ENCODE measurements at regions not wholly inside any gene's neighbourhood (a gene's known extent, or its start where the extent isn't known, plus 50 kb on each side); places are given as distances from the start of the nearest gene placed in this dataset.
A peak's percentile ranks its signal among the peaks of the same experiment; 100 is the strongest.
"Not testable (repeated sequence)": the region's sequence is repeated elsewhere in the genome, so short reads cannot be mapped to it uniquely, and the experiment has no call there.

- DNase-seq (ENCODE audit: low read depth), result no peak
Observed at GRCh38 chr14:45721472-45721871, 468.5 kb upstream of the MIS18BP1 start.

GRCh38 chr14:45716572-45716971 lies 463.6 kb upstream of the MIS18BP1 start:
- DNase-seq (ENCODE audit: low read depth), result peak; percentile 45

- DNase-seq (ENCODE audit: low read depth), result peak; percentile 31
Observed at GRCh38 chr14:45715946-45716345, 462.9 kb upstream of the MIS18BP1 start.

GRCh38 chr14:45709541-45709940 lies 456.5 kb upstream of the MIS18BP1 start:
- no peak for DNase-seq (ENCODE audit: low read depth)

GRCh38 chr14:45705940-45706534 lies 453.0 kb upstream of the MIS18BP1 start:
- DNase-seq (ENCODE audit: low read depth), result no peak

GRCh38 chr14:45699471-45699870 lies 446.5 kb upstream of the MIS18BP1 start:
- DNase-seq (ENCODE audit: low read depth), result peak; percentile 39

GRCh38 chr14:45698462-45699134 lies 445.6 kb upstream of the MIS18BP1 start:
- DNase-seq (ENCODE audit: low read depth), result no peak

GRCh38 chr14:45686771-45687170 lies 433.8 kb upstream of the MIS18BP1 start:
- DNase-seq (ENCODE audit: low read depth), result peak; percentile 80

GRCh38 chr14:45680531-45680930 lies 427.5 kb upstream of the MIS18BP1 start:
- DNase-seq (ENCODE audit: low read depth), result no peak

- DNase-seq (ENCODE audit: low read depth), result peak; percentile 93
Observed at GRCh38 chr14:45679853-45680252, 426.9 kb upstream of the MIS18BP1 start.

GRCh38 chr14:45678163-45678562 lies 425.2 kb upstream of the MIS18BP1 start:
- no peak for DNase-seq (ENCODE audit: low read depth)

GRCh38 chr14:45673420-45673819 lies 420.4 kb upstream of the MIS18BP1 start:
- DNase-seq (ENCODE audit: low read depth), result no peak

- no peak for DNase-seq (ENCODE audit: low read depth)
Observed at GRCh38 chr14:45664668-45665356, 411.8 kb upstream of the MIS18BP1 start.

GRCh38 chr14:45658917-45659299 lies 405.9 kb upstream of the MIS18BP1 start:
- DNase-seq (ENCODE audit: low read depth), result no peak

- DNase-seq (ENCODE audit: low read depth), result peak; percentile 52
Observed at GRCh38 chr14:45658226-45658916, 405.4 kb upstream of the MIS18BP1 start.

- peak; percentile 44 for DNase-seq (ENCODE audit: low read depth)
Observed at GRCh38 chr14:45651890-45652289, 398.9 kb upstream of the MIS18BP1 start.

- no peak for DNase-seq (ENCODE audit: low read depth)
Observed at GRCh38 chr14:45650754-45651153, 397.8 kb upstream of the MIS18BP1 start.

- no peak for DNase-seq (ENCODE audit: low read depth)
Observed at GRCh38 chr14:45649051-45649450, 396.0 kb upstream of the MIS18BP1 start.

GRCh38 chr14:45641541-45641940 lies 388.5 kb upstream of the MIS18BP1 start:
- no peak for DNase-seq (ENCODE audit: low read depth)

- DNase-seq (ENCODE audit: low read depth), result not testable (repeated sequence)
Observed at GRCh38 chr14:45634651-45635441, 381.8 kb upstream of the MIS18BP1 start.

- no peak for DNase-seq (ENCODE audit: low read depth)
Observed at GRCh38 chr14:45633220-45633984, 380.4 kb upstream of the MIS18BP1 start.

Data from LHCN-M2 (cell line).